GM19324 (cell line): ENCODE measurements at regions not wholly inside any gene's neighbourhood (a gene's known extent, or its start where the extent isn't known, plus 50 kb on each side); places are given as distances from the start of the nearest gene placed in this dataset.

ENCODE experiments used
- ATAC-seq: cut with Tn5 transposase; IDR thresholded peaks from one replicate; pipeline ENCODE4 v1.9.1; 2021; ENCODE audit warnings: mild to moderate bottlenecking, moderate library complexity; ENCODE audit not compliant: unreplicated experiment, low FRiP score

GRCh38 chr3:87175732-87176131 lies 51.4 kb upstream of the CHMP2B start:
- no peak for ATAC-seq

DNA sequence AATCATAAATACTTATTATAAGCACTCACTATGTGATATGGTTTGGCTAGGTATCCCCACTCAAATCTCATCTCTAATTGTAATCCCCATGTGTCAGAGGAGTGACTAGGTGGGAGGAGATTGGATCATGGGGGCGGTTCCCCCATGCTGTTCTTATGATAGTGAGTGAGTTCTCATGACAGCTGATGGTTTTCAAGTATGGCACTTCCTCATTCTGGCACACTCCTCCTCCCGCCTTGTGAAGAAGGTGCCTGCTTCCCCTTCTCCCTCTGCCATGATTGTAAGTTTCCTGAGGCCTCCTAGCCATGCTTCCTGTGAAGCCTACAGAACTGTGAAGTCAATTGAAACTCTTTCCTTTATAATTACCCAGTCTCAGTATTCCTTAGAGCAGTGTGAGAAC lies 53.3 kb upstream of the CHMP2B start:
- no peak for ATAC-seq

GRCh38 chr3:87173071-87173470 lies 54.0 kb upstream of the CHMP2B start:
- no peak for ATAC-seq

- ATAC-seq: peak; percentile 79
Observed at GRCh38 chr3:87167628-87168456, 59.3 kb upstream of the CHMP2B start.

DNA sequence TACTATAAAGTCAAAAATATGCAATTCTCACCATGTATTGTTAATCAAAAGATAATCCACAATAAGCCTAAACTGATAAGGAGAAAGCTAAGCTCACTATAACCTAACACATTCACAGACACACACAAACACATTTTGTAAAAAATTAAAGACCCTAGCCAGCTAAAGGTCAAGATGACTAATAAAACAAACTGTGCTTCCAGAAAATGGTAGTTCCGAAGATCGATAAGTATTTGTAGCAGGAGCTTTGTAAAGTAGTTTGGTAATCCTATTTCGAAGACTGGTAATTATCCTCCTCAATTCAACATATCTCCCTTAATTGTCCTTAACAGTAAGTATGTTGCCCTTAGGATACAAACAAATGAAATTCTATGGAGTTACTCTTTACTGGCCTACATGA lies 62.9 kb upstream of the CHMP2B start:
- no peak for ATAC-seq

- ATAC-seq: no peak
Observed at GRCh38 chr3:87161851-87162250, 65.3 kb upstream of the CHMP2B start.

GRCh38 chr3:87161417-87161816 lies 65.7 kb upstream of the CHMP2B start:
- ATAC-seq: no peak

GRCh38 chr3:87161013-87161412 lies 66.1 kb upstream of the CHMP2B start:
- ATAC-seq: no peak

GRCh38 chr3:87158823-87159222 lies 68.3 kb upstream of the CHMP2B start:
- ATAC-seq: no peak

DNA sequence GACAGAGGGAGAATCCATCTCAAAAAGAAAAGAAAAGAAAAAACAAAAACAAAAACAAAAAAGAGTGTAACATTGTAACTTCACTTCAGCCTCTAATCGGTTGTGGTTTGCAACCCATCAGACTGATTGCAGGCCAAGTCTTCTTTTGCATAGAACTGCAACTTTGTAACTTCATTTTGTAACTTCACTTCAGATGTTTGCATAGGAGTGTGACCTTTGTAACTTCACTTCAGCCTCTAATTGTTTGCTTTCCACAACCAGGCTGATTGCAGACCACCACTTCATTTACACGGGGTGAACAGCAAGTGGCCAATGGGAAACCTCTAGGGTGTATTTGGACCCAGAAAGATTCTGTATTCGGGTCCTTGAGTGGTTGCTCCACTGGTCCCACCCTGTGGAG lies 79.1 kb upstream of the CHMP2B start:
- no peak for ATAC-seq

GRCh38 chr3:87147562-87147961 lies 79.5 kb upstream of the CHMP2B start:
- ATAC-seq: no peak

DNA sequence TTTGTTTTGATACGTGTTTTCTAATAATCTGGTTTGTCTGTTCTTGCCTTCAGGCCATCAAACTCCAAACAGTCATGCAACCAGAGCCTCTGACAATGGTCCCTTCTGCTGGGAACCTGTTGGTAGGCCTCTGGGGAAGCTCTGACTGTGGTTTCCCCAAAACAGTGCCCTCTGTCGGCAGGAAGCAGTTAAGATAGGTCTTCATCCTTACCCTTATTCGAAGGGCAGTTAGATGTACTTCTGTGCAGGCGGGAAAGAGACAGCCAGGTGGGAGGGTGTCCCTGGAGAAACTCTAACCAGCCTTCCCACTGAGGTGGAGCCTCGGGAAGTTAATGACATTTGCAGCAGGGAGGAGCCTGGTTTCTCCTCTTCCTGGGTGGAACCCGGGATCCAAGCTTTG lies 81.6 kb upstream of the CHMP2B start:
- ATAC-seq: no peak

DNA sequence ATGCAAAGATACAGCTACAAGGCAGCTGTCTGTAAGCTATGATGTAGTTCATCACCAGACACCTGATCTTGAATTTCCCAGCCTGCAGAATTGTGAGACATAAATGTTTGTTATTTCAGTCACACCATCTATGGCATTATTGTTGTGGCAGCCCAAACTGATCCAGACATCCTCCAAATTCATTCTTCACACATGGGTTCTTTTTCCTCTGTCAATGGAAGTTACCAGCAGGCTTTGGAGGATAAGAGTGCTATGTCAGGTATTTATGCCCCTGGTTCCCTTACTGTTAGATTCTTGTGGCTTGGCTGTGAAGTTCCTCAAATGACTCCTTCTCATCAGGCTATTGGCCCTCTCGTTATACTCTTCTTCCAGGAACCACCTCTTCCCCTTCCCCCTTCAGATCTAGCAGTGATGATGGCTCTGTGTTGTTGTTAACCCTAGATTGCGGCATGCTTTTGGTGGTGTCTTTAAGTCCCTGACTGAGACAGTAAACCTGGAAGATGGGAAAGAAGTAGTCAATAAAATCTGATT lies 91.0 kb upstream of the CHMP2B start:
- ATAC-seq: no peak

GRCh38 chr3:87135412-87135811 lies 91.7 kb upstream of the CHMP2B start:
- ATAC-seq: no peak

- ATAC-seq: no peak
Observed at GRCh38 chr3:87132801-87133200, 94.3 kb upstream of the CHMP2B start.

DNA sequence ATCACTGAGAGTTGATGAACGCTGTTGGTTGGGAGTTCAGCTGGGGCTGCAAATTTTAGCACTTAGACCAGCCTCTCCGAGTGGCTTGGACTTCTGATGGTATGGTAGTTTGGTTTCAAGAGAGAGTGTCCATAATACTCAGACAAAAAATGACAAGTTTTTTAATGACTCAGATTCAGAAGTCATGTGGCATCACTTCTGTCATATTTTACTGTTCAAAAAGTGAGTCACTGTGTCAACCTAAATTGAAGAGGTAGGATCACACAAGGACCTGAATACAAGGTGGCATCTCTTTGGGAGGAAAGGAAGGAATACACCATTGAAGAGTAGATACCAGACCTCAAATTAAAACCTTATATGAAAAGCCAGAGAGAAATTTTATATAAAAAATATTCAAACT lies 99.1 kb upstream of the CHMP2B start:
- no peak for ATAC-seq

DNA sequence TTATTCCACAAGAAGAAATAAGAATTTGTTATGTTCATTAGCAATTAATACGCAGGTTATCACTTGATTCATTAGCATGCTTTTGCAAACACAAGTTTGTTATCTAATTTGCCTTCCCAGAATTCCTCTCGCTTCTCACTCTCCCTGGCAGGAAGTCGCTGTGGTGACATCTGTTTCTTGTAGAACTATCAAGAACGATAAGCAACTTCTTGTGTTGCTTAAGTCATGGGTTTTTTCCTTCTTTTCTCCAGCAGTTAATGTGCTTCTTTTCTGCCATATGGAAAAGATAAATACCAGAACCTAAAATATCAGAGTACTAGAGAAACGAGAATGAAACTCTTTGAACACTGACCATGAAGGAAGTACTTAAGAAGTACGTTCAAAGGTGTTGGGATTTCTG lies 99.8 kb upstream of the CHMP2B start:
- no peak for ATAC-seq

DNA sequence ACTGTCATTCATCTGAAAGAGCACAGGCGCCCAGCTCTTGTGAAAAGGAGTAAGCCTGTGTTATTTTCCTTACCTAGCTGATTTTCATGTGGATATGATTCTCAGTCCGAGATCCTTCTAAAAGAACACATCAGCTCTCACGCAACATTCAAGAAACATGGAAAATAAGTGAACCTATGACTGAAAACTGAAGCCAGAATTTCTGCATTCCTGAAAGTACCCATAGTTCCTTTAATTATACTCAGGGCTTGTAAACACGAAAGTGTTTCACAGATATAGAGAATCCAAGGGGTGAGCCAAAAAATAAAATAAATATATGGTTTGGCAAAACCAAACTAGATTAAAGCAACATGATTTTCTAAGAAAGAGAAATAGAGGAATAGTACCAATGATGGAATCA lies 100.8 kb upstream of the CHMP2B start:
- ATAC-seq: no peak

- no peak for ATAC-seq
Observed at GRCh38 chr3:87125116-87125515, 102.0 kb upstream of the CHMP2B start.

DNA sequence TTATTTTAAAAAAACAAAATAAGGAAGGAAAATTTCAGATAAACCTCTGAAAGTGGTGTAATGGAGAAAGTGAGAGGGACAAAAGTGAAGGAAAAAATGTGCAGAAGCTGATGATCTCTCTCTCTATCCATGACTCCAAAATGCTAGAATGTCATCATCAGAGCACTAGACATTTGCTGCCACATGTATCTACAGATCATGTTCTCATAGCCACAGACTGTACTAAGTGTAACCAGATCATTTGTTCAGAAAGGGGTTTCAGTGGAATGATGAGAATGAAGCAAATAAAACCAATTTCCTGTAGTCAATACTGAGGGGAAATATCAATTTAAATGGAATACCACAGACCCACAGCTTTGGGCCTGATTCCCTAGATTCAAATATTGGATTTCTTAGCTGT lies 104.3 kb upstream of the CHMP2B start:
- ATAC-seq: no peak

DNA sequence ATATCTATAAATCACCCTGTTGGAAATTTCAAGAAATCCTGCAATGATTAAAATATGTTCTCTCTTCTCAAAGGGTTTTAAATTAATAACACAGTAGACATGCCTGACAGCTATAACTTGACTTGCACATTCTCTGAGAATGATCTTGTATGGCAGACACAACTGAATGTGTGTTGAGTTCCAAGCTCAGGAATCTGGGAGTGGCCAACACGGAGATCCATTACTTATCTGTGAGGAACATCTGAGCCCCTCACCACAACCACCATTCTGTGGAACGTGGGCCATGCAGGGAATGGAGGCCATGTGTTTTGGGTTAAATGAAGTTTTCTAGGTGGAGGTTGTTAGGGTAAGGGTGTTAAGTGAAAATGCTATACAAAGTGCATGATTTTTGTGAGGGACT lies 105.3 kb upstream of the CHMP2B start:
- ATAC-seq: no peak

DNA sequence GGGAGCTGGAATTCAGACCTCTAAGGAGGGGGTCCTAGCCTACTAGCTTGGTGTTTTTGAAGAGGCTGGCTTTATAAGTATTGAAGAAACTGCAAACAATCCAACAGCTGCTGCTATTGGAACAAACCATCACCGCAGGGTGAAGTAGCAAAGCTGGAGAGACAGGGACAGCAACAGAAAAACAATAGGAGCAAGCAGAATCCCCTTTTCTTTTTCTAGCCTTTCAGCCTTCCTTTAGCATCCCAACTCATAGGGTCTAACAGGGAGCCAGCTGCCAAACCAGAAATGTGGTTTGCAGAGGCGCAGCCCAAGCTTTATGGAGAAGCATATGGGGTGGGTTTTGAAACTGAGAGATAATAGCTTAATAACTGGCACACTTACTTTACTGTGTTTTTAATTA lies 106.2 kb upstream of the CHMP2B start:
- no peak for ATAC-seq
